ENCODE measurements at regions not wholly inside any gene's neighbourhood (a gene's known extent, or its start where the extent isn't known, plus 50 kb on each side); places are given as distances from the start of the nearest gene placed in this dataset.

GRCh38 chr13:99055735-99056134 lies 77.9 kb upstream of the DOCK9 start:
- DNase-seq, result no peak

- DNase-seq, result no peak
Observed at GRCh38 chr13:99056381-99057014, 78.6 kb upstream of the DOCK9 start.

GRCh38 chr13:99057310-99057975 lies 79.6 kb upstream of the DOCK9 start:
- DNase-seq, result no peak

GRCh38 chr13:99058527-99059495 lies 80.9 kb upstream of the DOCK9 start:
- no peak for DNase-seq

GRCh38 chr13:99059498-99060075 lies 81.7 kb upstream of the DOCK9 start:
- DNase-seq, result no peak

- DNase-seq, result no peak
Observed at GRCh38 chr13:99061411-99061810, 83.5 kb upstream of the DOCK9 start.

GRCh38 chr13:99062593-99062992 lies 84.7 kb upstream of the DOCK9 start:
- no peak for DNase-seq

- no peak for DNase-seq
Observed at GRCh38 chr13:99063178-99063577, 85.3 kb upstream of the DOCK9 start.

- DNase-seq, result no peak
Observed at GRCh38 chr13:99063952-99064351, 86.1 kb upstream of the DOCK9 start.

- no peak for DNase-seq
Observed at GRCh38 chr13:99064624-99065234, 86.9 kb upstream of the DOCK9 start.

- no peak for DNase-seq
Observed at GRCh38 chr13:99065235-99066015, 87.6 kb upstream of the DOCK9 start.

GRCh38 chr13:99066219-99066618 lies 88.4 kb upstream of the DOCK9 start:
- no peak for DNase-seq

GRCh38 chr13:99067159-99067985 lies 89.5 kb upstream of the DOCK9 start:
- no peak for DNase-seq

- no peak for DNase-seq
Observed at GRCh38 chr13:99071211-99071610, 93.3 kb upstream of the DOCK9 start.

- no peak for DNase-seq
Observed at GRCh38 chr13:99071666-99072065, 93.8 kb upstream of the DOCK9 start.

GRCh38 chr13:99072356-99072755 lies 94.5 kb upstream of the DOCK9 start:
- DNase-seq, result no peak

GRCh38 chr13:99072941-99073340 lies 95.1 kb upstream of the DOCK9 start:
- no peak for DNase-seq

GRCh38 chr13:99074693-99075092 lies 96.8 kb upstream of the DOCK9 start:
- no peak for DNase-seq

GRCh38 chr13:99075268-99076191 lies 97.7 kb upstream of the DOCK9 start:
- DNase-seq, result peak in 1 of 2 donors; percentile 69

Data from CD4-positive, alpha-beta T cell treated with Interleukin-1 beta for 1 hour (primary cell).